ENCODE measurements at regions not wholly inside any gene's neighbourhood (a gene's known extent, or its start where the extent isn't known, plus 50 kb on each side); places are given as distances from the start of the nearest gene placed in this dataset.

DNA sequence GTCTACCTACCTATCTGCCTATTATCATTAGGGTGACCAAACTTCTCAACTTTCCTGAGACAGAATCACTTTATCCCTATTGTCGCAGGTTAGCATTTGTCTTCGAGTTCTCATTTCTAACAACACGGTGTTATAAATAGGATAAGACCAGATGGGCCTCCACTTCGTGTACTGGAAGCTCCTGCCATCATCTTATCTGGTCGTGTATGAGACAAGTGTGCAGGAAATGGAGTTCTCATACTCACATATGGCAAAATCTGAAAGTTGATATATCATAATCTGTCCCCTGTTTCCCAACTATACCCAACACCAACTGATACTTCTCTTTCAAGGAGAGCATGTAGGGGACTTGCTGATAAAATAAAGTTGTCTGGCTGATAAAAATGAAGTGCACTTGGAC is 287.4 kb upstream of the FOXK1 start:
- Histone ChIP-seq H3K4me3 (ENCODE audit: low read depth in 1 of 2, low read length in 1 of 2) (no peak overlapping the region), H3K4me1 (ENCODE audit: control insufficient read depth in 1 of 2, insufficient read depth in 1 of 2, low read depth in 1 of 2, low read length in 1 of 2) (no peaks in the 10 kb centered on the region), H3K27me3 (no peaks in the 10 kb centered on the region), H3K36me3 (no peaks in the 10 kb centered on the region), H3K9me3 (no peaks in the 10 kb centered on the region), H3K27ac (no peak overlapping the region)
- TF ChIP-seq, protein P1, sequence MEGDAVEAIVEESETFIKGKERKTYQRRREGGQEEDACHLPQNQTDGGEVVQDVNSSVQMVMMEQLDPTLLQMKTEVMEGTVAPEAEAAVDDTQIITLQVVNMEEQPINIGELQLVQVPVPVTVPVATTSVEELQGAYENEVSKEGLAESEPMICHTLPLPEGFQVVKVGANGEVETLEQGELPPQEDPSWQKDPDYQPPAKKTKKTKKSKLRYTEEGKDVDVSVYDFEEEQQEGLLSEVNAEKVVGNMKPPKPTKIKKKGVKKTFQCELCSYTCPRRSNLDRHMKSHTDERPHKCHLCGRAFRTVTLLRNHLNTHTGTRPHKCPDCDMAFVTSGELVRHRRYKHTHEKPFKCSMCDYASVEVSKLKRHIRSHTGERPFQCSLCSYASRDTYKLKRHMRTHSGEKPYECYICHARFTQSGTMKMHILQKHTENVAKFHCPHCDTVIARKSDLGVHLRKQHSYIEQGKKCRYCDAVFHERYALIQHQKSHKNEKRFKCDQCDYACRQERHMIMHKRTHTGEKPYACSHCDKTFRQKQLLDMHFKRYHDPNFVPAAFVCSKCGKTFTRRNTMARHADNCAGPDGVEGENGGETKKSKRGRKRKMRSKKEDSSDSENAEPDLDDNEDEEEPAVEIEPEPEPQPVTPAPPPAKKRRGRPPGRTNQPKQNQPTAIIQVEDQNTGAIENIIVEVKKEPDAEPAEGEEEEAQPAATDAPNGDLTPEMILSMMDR (IDR thresholded peaks at IDR 0.05) = no peak

DNA sequence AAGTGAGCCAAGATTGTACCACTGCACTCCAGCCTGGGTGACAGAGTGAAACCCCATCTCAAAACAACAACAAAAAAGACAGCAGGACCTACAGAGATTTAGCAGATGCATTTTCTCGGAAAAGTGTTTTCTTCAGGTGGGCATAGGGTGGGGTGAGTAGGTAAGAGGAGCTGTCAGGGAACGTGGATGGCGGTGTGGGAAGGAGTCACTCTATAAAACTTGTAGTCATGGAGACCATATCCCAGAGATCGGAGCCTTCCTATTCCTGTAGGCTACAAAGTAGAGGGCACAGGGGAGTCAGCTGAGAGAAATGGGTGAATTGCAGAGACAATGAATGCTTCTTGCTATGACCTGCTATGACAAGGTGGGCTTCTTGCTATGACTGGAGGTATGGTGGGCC is 283.0 kb upstream of the FOXK1 start:
- no peaks in the 10 kb centered on the region for H3K9me3 ChIP-seq
- no peaks in the 10 kb centered on the region for H3K4me1 ChIP-seq (ENCODE audit: control insufficient read depth in 1 of 2, insufficient read depth in 1 of 2, low read depth in 1 of 2, low read length in 1 of 2)
- TF ChIP-seq, protein P1 (IDR thresholded peaks at IDR 0.05) = no peak
- no peak overlapping the region for H3K4me3 ChIP-seq (ENCODE audit: low read depth in 1 of 2, low read length in 1 of 2)
- H3K36me3 ChIP-seq = no peaks in the 10 kb centered on the region
- no peaks in the 10 kb centered on the region for H3K27me3 ChIP-seq
- no peak overlapping the region for H3K27ac ChIP-seq

DNA sequence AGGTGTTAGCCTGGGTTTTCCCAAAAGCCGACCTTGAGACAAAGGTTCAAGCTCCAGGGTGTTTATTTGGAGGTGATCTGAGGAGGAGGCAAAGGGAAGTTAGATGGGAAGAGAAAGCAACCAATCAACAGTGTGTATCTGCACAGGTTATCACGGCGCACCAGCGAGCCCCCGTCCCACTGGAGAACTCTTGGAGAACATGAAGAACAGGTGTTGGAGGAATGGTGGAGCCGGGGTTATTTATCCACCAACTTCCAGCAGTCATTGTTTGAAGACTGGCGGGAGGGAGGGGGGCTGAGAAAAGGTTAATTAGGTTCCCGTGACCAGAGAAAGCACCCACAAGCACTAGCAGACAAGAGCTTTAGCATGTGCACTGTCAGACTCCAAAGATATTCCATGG is 282.5 kb upstream of the FOXK1 start:
- Histone ChIP-seq H3K4me3 (ENCODE audit: low read depth in 1 of 2, low read length in 1 of 2) (no peak overlapping the region), H3K27ac (no peak overlapping the region), H3K27me3 (no peaks in the 10 kb centered on the region), H3K9me3 (no peaks in the 10 kb centered on the region), H3K4me1 (ENCODE audit: control insufficient read depth in 1 of 2, insufficient read depth in 1 of 2, low read depth in 1 of 2, low read length in 1 of 2) (no peaks in the 10 kb centered on the region), H3K36me3 (no peaks in the 10 kb centered on the region)
- TF ChIP-seq, protein P1 (IDR thresholded peaks at IDR 0.05) = no peak

DNA sequence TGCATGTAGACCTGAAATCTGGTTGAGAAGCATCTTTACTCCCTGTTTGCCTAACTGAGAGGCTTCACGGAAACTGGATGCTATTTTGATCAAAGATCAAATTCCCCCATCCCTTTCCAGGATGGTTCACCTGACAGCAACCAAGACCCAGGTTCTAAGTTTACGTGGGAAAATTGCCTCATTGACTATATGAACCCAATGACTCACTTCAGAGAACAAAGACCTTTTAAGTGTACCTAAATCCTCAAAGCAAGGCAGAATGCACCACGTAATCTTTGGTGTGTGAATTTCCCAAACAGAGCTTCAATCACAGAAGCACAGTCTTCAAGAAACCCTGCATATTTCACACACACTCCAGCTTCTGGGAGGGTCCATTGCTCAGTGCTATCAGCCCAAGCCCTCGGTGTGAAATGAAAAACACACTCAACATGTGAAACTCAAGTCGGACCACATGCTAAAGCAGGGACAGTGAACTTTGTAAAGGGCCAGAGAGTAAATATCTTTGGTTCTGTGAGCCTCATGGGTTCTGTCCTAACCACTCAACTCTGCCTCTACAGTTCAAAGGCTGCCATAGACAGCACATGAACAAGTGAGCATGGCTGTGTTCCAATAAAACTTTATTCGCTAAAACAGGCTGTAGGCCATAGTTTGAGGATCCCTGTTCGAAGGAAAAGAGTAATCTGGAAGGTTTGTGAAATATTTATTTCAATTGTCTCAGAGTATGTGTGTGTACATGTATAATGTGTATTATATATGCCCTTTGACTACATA is 275.6 kb upstream of the FOXK1 start:
- no peaks in the 10 kb centered on the region for H3K9me3 ChIP-seq
- no peak overlapping the region for H3K4me3 ChIP-seq (ENCODE audit: low read depth in 1 of 2, low read length in 1 of 2)
- H3K27me3 ChIP-seq = no peaks in the 10 kb centered on the region
- H3K36me3 ChIP-seq = no peaks in the 10 kb centered on the region
- H3K27ac ChIP-seq = no peak overlapping the region
- no peaks in the 10 kb centered on the region for H3K4me1 ChIP-seq (ENCODE audit: control insufficient read depth in 1 of 2, insufficient read depth in 1 of 2, low read depth in 1 of 2, low read length in 1 of 2)
- TF ChIP-seq, protein P1 (IDR thresholded peaks at IDR 0.05) = no peak

DNA sequence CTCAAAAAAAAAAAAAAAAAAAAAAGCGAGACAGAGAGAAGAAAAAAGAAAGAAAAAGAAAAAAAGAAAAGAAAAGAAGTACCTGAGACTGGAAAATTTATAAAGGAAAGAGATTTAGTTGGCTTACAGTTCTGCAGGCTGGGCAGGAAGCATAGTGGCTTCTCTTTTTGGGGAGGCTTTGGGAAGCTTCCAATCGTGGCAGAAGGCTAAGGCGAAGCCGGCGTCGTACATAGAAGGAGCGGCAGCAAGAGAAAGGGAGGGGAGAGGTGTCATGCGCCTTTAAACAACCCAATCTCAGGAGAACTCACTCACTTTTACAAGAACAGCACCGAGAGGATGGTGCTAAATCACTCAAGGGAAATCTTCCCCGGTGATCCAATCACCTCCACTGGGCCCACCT is 272.1 kb upstream of the FOXK1 start:
- no peaks in the 10 kb centered on the region for H3K4me1 ChIP-seq (ENCODE audit: control insufficient read depth in 1 of 2, insufficient read depth in 1 of 2, low read depth in 1 of 2, low read length in 1 of 2)
- no peaks in the 10 kb centered on the region for H3K36me3 ChIP-seq
- H3K27me3 ChIP-seq = no peaks in the 10 kb centered on the region
- no peaks in the 10 kb centered on the region for H3K9me3 ChIP-seq
- TF ChIP-seq, protein P1 (IDR thresholded peaks at IDR 0.05) = no peak
- no peak overlapping the region for H3K27ac ChIP-seq
- no peak overlapping the region for H3K4me3 ChIP-seq (ENCODE audit: low read depth in 1 of 2, low read length in 1 of 2)

Data from neutrophil (primary cell).